Body of pancreas (tissue), 4 donors: ENCODE measurements at regions not wholly inside any gene's neighbourhood (a gene's known extent, or its start where the extent isn't known, plus 50 kb on each side); places are given as distances from the start of the nearest gene placed in this dataset.

Experiments
- CTCF ChIP-seq, 7 experiments: fragments of 450-650 bp in 4 of 7; fragments of 200-600 bp in 3 of 7; sonication (generic) in 3 of 7; IDR thresholded peaks; one replicate each; pipeline ENCODE4 v1.5.1; 2016 to 2019; ENCODE audit warnings: antibody characterized with exemption in 7 of 7
- POLR2A ChIP-seq, 3 donors: fragments of 450-650 bp; IDR thresholded peaks; one replicate each; pipeline ENCODE4 v1.6.1; 2016; ENCODE audit warnings: antibody characterized with exemption in 3 of 3, mild to moderate bottlenecking in 2 of 3

- TF ChIP-seq POLR2A (IDR thresholded peaks at IDR 0.05) (no peak), CTCF (IDR thresholded peaks at IDR 0.05) (no peak)
These were observed 77.8 kb upstream of the SPAG17 start for GRCh38 chr1:118262865-118263264.
